GM23338 (cell line): ENCODE measurements at regions not wholly inside any gene's neighbourhood (a gene's known extent, or its start where the extent isn't known, plus 50 kb on each side); places are given as distances from the start of the nearest gene placed in this dataset.

Source experiments
- ATAC-seq: fragments of 200-7000 bp; cut with Tn5 transposase; 3 replicates; pipeline ENCODE4 v1.9.1; 2020
- DNase-seq: peaks from one replicate; pipeline ENCODE4 v3.0.0-alpha.2; 2015; ENCODE audit warnings: low spot score
- H2AFZ ChIP-seq: fragments of 200-600 bp; sonication (generic); 2 replicates; pipeline ENCODE4 v1.8.0; 2016; ENCODE audit warnings: antibody characterized with exemption, mild to moderate bottlenecking, moderate library complexity
- H3F3A ChIP-seq: fragments of 200-600 bp; sonication (generic); replicated peaks from 2 replicates; pipeline ENCODE4 v1.8.0; 2017; ENCODE audit warnings: antibody characterized with exemption, mixed run types, low read depth
- H3K27ac ChIP-seq: fragments of 200-600 bp; sonication (generic); 2 replicates; pipeline ENCODE4 v1.6.1; 2016; ENCODE audit warnings: low read depth
- H3K27me3 ChIP-seq: fragments of 200-600 bp; sonication (generic); 2 replicates; pipeline ENCODE4 v1.8.0; 2016; ENCODE audit warnings: mild to moderate bottlenecking, mixed run types, moderate library complexity; ENCODE audit not compliant: insufficient read depth
- H3K36me3 ChIP-seq: fragments of 200-600 bp; sonication (generic); 2 replicates; pipeline ENCODE4 v1.8.0; 2016; ENCODE audit warnings: mild to moderate bottlenecking; ENCODE audit not compliant: insufficient read depth
- H3K4me1 ChIP-seq: fragments of 200-600 bp; sonication (generic); 2 replicates; pipeline ENCODE4 v1.8.0; 2016; ENCODE audit warnings: mild to moderate bottlenecking, moderate library complexity; ENCODE audit not compliant: insufficient read depth
- H3K4me2 ChIP-seq: fragments of 200-600 bp; sonication (generic); 2 replicates; pipeline ENCODE4 v1.7.1; 2017; ENCODE audit warnings: mixed run types
- H3K4me3 ChIP-seq: fragments of 200-600 bp; sonication (generic); 2 replicates; pipeline ENCODE4 v1.6.1; 2016; ENCODE audit warnings: mixed run types
- H3K79me2 ChIP-seq: fragments of 200-600 bp; sonication (generic); replicated peaks from 2 replicates; pipeline ENCODE4 v1.8.0; 2017; ENCODE audit warnings: mild to moderate bottlenecking; ENCODE audit not compliant: insufficient read depth
- H3K9me2 ChIP-seq: fragments of 200-600 bp; sonication (generic); 2 replicates; pipeline ENCODE4 v1.8.0; 2017; ENCODE audit not compliant: insufficient read depth
- H4K20me1 ChIP-seq: fragments of 200-600 bp; sonication (generic); replicated peaks from 2 replicates; pipeline ENCODE4 v1.8.0; 2017; ENCODE audit warnings: mild to moderate bottlenecking; ENCODE audit not compliant: insufficient read depth
- H3K27ac Mint-ChIP-seq: 2 replicates; pipeline ENCODE4 v1.8.0; 2020; ENCODE audit warnings: inconsistent platforms, mild to moderate bottlenecking, moderate library complexity, mixed read lengths
- H3K27me3 Mint-ChIP-seq: 3 replicates; pipeline ENCODE4 v1.8.0; 2022; ENCODE audit warnings: low read depth, mild to moderate bottlenecking, moderate library complexity, mixed read lengths, inconsistent platforms; ENCODE audit not compliant: insufficient read depth, poor library complexity
- H3K36me3 Mint-ChIP-seq: 3 replicates; pipeline ENCODE4 v1.8.0; 2021; ENCODE audit warnings: low read depth, mild to moderate bottlenecking, inconsistent platforms, moderate library complexity, mixed read lengths
- H3K4me1 Mint-ChIP-seq: 3 replicates; pipeline ENCODE4 v1.8.0; 2020; ENCODE audit warnings: mild to moderate bottlenecking, inconsistent platforms, mixed read lengths
- H3K4me3 Mint-ChIP-seq: 3 replicates; pipeline ENCODE4 v1.8.0; 2021; ENCODE audit warnings: moderate library complexity, mild to moderate bottlenecking, inconsistent platforms, mixed read lengths
- H3K9me3 Mint-ChIP-seq: 3 replicates; pipeline ENCODE4 v1.8.0; 2020; ENCODE audit warnings: moderate library complexity, mild to moderate bottlenecking, inconsistent platforms, mixed read lengths
- CREB1 ChIP-seq: fragments of 250-450 bp; sonication (Bioruptor Pico); IDR thresholded peaks from 2 replicates; pipeline ENCODE4 v1.5.0; 2020; ENCODE audit warnings: low read depth, mild to moderate bottlenecking, moderate library complexity
- CTCF ChIP-seq, 2 experiments: fragments of 200-600 bp in 1 of 2; sonication (generic) in 1 of 2; conservative IDR thresholded peaks; 2 replicates each; pipeline versions ENCODE4 v1.5.1 to v1.6.1; 2016 to 2017; ENCODE audit warnings: antibody characterized with exemption in 2 of 2, low read depth in 2 of 2, mild to moderate bottlenecking in 2 of 2, moderate library complexity in 1 of 2
- ETS1 ChIP-seq: IDR thresholded peaks from 2 replicates; pipeline ENCODE4 v1.6.1; 2016; ENCODE audit warnings: antibody characterized with exemption
- EZH2 ChIP-seq: fragments of 200-600 bp; sonication (generic); IDR thresholded peaks from one replicate; pipeline ENCODE4 v1.8.0; 2017; ENCODE audit warnings: antibody characterized with exemption, mild to moderate bottlenecking, low read depth; ENCODE audit not compliant: unreplicated experiment
- EZH2phosphoT487 ChIP-seq: fragments of 200-600 bp; sonication (generic); IDR thresholded peaks from one replicate; pipeline ENCODE4 v1.8.1; 2018; ENCODE audit warnings: antibody characterized with exemption; ENCODE audit not compliant: unreplicated experiment
- JUNB ChIP-seq: IDR thresholded peaks from one replicate; pipeline ENCODE4 v1.6.1; 2016; ENCODE audit warnings: antibody characterized with exemption; ENCODE audit not compliant: unreplicated experiment
- NANOG ChIP-seq: IDR thresholded peaks from 2 replicates; pipeline ENCODE4 v1.6.1; 2016; ENCODE audit warnings: antibody characterized with exemption, borderline replicate concordance
- POLR2AphosphoS5 ChIP-seq: IDR thresholded peaks from 2 replicates; pipeline ENCODE4 v1.6.1; 2016; ENCODE audit warnings: antibody characterized with exemption, low read depth
- STAT1 ChIP-seq: IDR thresholded peaks from one replicate; pipeline ENCODE4 v1.6.1; 2016; ENCODE audit warnings: antibody characterized with exemption; ENCODE audit not compliant: unreplicated experiment
- ZNF114 ChIP-seq: fragments of 250-450 bp; sonication (Bioruptor Pico); IDR thresholded peaks from 2 replicates; pipeline ENCODE4 v1.5.0; 2020; ENCODE audit warnings: mild to moderate bottlenecking, moderate library complexity
- ZNF331 ChIP-seq: fragments of 250-450 bp; sonication (Bioruptor Pico); IDR thresholded peaks from 2 replicates; pipeline ENCODE4 v1.5.0; 2020; ENCODE audit warnings: low read depth, mild to moderate bottlenecking, moderate library complexity
- TF ChIP-seq, protein P1 (sequence below): fragments of 250-450 bp; sonication (Bioruptor Pico); IDR thresholded peaks from 2 replicates; pipeline ENCODE4 v1.5.0; 2020; ENCODE audit warnings: mild to moderate bottlenecking, moderate library complexity

DNA sequence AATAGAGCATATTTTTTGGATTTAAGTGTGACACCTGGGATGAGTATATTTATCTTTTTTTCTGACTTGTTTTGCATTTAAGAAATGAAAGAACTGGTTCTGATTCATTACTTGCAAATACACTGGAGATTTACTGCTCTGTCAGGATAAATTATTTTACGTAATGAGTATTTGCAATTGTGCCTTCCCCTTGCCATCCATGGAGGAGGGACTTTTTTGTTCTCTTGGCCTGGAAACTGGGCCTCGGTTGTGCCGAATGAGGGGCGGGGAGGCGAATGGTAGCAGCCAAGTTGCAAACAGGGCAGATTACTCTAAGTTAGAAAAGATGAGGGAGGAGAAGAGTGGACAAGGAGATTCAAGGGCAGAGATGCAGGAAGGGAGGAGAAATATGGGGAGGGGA lies 308.7 kb downstream of the ATP23 start:
- Mint-ChIP-seq H3K27ac (no peak overlapping the region), H3K4me3 (no peak overlapping the region)
- no peaks in the 10 kb centered on the region for H3K79me2 ChIP-seq

More for the DNA sequence above, 308.7 kb downstream of the ATP23 start:
- H3K4me3 ChIP-seq, result no peak overlapping the region
- H3K9me2 ChIP-seq, result peaks cover 3% of the 10 kb centered on the region; the same call in 1 of the 2 replicates
- H3K4me2 ChIP-seq, result no peak overlapping the region
- DNase-seq, result no peak
- H3K36me3 ChIP-seq, result no peaks in the 10 kb centered on the region
- no peak overlapping the region; the same call in 1 of the 2 replicates for H2AFZ ChIP-seq
- no peaks in the 10 kb centered on the region for H4K20me1 ChIP-seq
- Mint-ChIP-seq H3K36me3 (no peaks in the 10 kb centered on the region), H3K9me3 (no peaks in the 10 kb centered on the region), H3K27me3 (no peaks in the 10 kb centered on the region), H3K4me1 (no peaks in the 10 kb centered on the region)
- H3K27me3 ChIP-seq, result no peaks in the 10 kb centered on the region
- ATAC-seq, result no peak
- H3K4me1 ChIP-seq, result no peaks in the 10 kb centered on the region
- TF ChIP-seq STAT1, result no peak
- no peak for TF ChIP-seq ETS1
- TF ChIP-seq EZH2, result no peak
- TF ChIP-seq JUNB, result no peak
- TF ChIP-seq POLR2AphosphoS5, result no peak
- TF ChIP-seq ZNF331, result no peak
- no peak for TF ChIP-seq ZNF114 (CRISPR knock-in tag)
- TF ChIP-seq NANOG, result no peak
- TF ChIP-seq, protein P1, sequence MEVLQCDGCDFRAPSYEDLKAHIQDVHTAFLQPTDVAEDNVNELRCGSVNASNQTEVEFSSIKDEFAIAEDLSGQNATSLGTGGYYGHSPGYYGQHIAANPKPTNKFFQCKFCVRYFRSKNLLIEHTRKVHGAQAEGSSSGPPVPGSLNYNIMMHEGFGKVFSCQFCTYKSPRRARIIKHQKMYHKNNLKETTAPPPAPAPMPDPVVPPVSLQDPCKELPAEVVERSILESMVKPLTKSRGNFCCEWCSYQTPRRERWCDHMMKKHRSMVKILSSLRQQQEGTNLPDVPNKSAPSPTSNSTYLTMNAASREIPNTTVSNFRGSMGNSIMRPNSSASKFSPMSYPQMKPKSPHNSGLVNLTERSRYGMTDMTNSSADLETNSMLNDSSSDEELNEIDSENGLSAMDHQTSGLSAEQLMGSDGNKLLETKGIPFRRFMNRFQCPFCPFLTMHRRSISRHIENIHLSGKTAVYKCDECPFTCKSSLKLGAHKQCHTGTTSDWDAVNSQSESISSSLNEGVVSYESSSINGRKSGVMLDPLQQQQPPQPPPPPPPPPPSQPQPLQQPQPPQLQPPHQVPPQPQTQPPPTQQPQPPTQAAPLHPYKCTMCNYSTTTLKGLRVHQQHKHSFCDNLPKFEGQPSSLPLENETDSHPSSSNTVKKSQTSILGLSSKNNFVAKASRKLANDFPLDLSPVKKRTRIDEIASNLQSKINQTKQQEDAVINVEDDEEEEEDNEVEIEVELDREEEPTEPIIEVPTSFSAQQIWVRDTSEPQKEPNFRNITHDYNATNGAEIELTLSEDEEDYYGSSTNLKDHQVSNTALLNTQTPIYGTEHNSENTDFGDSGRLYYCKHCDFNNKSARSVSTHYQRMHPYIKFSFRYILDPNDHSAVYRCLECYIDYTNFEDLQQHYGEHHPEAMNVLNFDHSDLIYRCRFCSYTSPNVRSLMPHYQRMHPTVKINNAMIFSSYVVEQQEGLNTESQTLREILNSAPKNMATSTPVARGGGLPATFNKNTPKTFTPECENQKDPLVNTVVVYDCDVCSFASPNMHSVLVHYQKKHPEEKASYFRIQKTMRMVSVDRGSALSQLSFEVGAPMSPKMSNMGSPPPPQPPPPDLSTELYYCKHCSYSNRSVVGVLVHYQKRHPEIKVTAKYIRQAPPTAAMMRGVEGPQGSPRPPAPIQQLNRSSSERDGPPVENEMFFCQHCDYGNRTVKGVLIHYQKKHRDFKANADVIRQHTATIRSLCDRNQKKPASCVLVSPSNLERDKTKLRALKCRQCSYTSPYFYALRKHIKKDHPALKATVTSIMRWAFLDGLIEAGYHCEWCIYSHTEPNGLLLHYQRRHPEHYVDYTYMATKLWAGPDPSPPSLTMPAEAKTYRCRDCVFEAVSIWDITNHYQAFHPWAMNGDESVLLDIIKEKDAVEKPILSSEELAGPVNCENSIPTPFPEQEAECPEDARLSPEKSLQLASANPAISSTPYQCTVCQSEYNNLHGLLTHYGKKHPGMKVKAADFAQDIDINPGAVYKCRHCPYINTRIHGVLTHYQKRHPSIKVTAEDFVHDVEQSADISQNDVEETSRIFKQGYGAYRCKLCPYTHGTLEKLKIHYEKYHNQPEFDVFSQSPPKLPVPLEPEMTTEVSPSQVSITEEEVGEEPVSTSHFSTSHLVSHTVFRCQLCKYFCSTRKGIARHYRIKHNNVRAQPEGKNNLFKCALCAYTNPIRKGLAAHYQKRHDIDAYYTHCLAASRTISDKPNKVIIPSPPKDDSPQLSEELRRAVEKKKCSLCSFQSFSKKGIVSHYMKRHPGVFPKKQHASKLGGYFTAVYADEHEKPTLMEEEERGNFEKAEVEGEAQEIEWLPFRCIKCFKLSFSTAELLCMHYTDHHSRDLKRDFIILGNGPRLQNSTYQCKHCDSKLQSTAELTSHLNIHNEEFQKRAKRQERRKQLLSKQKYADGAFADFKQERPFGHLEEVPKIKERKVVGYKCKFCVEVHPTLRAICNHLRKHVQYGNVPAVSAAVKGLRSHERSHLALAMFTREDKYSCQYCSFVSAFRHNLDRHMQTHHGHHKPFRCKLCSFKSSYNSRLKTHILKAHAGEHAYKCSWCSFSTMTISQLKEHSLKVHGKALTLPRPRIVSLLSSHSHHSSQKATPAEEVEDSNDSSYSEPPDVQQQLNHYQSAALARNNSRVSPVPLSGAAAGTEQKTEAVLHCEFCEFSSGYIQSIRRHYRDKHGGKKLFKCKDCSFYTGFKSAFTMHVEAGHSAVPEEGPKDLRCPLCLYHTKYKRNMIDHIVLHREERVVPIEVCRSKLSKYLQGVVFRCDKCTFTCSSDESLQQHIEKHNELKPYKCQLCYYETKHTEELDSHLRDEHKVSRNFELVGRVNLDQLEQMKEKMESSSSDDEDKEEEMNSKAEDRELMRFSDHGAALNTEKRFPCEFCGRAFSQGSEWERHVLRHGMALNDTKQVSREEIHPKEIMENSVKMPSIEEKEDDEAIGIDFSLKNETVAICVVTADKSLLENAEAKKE, result no peak
- no peak for TF ChIP-seq CREB1 (CRISPR knock-in tag)
- TF ChIP-seq EZH2phosphoT487, result no peak
- no peak for TF ChIP-seq CTCF (conservative IDR thresholded peaks at IDR 0.05; ENCODE audit: low read depth in 2 of 2)
- no peaks in the 10 kb centered on the region for H3F3A ChIP-seq
- H3K27ac ChIP-seq, result no peak overlapping the region
